Transverse colon (tissue), 4 donors: ENCODE measurements at regions not wholly inside any gene's neighbourhood (a gene's known extent, or its start where the extent isn't known, plus 50 kb on each side); places are given as distances from the start of the nearest gene placed in this dataset.

Source experiments
- DNase-seq: peaks from one replicate; pipeline ENCODE4 v3.0.0-alpha.2; 2019
- H3K27ac ChIP-seq, 4 donors: fragments of 200-600 bp; sonication (generic); 2 replicates each; pipeline ENCODE4 v1.5.1; 2016 to 2018; ENCODE audit warnings: inconsistent platforms in 4 of 4
- H3K27me3 ChIP-seq: fragments of 200-600 bp; sonication (generic); 2 replicates; pipeline ENCODE4 v1.5.1; 2017; ENCODE audit warnings: inconsistent platforms
- H3K36me3 ChIP-seq, 4 donors: fragments of 200-600 bp; sonication (generic); 2 replicates each; pipeline ENCODE4 v1.5.1; 2017 to 2019; ENCODE audit warnings: inconsistent platforms in 4 of 4
- H3K4me1 ChIP-seq, 4 donors: fragments of 200-600 bp; sonication (generic); 2 replicates each; pipeline ENCODE4 v1.5.1; 2017 to 2020; ENCODE audit warnings: inconsistent platforms in 4 of 4
- H3K4me3 ChIP-seq, 4 donors: fragments of 200-600 bp; sonication (generic); 1 replicate in 1 of 4; 2 replicates in 3 of 4; pipeline versions ENCODE4 v1.5.1 to v1.6.1; 2017 to 2019; ENCODE audit warnings: inconsistent platforms in 4 of 4
- H3K9me3 ChIP-seq, 2 donors: fragments of 200-600 bp; sonication (generic); 2 replicates each; pipeline ENCODE4 v1.5.1; 2017 to 2019; ENCODE audit warnings: inconsistent platforms in 2 of 2
- CTCF ChIP-seq, 5 experiments: fragments of 200-600 bp in 3 of 5; fragments of 450-650 bp in 2 of 5; sonication (generic) in 3 of 5; IDR thresholded peaks; 1 replicate in 2 of 5; 2 replicates in 3 of 5; pipeline ENCODE4 v1.5.1; 2016 to 2017; ENCODE audit warnings: antibody characterized with exemption in 5 of 5, inconsistent platforms in 3 of 5, mild to moderate bottlenecking in 2 of 5, moderate library complexity in 1 of 5
- EP300 ChIP-seq: sonication (generic); formaldehyde crosslinking; IDR thresholded peaks from one replicate; pipeline ENCODE4 v1.6.1; 2017; ENCODE audit warnings: antibody characterized with exemption, low read depth
- POLR2A ChIP-seq: fragments of 450-650 bp; IDR thresholded peaks from one replicate; pipeline ENCODE4 v1.6.1; 2016; ENCODE audit warnings: antibody characterized with exemption, mild to moderate bottlenecking, moderate library complexity
- POLR2AphosphoS5 ChIP-seq, 3 donors: sonication (generic); formaldehyde crosslinking; IDR thresholded peaks; one replicate each; pipeline ENCODE4 v1.6.1; 2016; ENCODE audit warnings: antibody characterized with exemption in 3 of 3
- WGBS, 2 donors: methylation state at CpG; one replicate each; pipeline ENCODE4 v1.1.5; 2018; ENCODE audit warnings: low coverage in 1 of 2; 5-methylcytosine and 5-hydroxymethylcytosine counted together
- in situ Hi-C, 4 donors: fragments of 200-750 bp; cut with MboI; loops; one replicate each; pipeline versions ENCODE4 v1.15.0 to v1.15.1; 2017; ENCODE audit warnings: low sequenced_read_pairs in 3 of 4, low pct_ligation_motif_present in 1 of 4, low pct_unique_long_range_greater_than_20kb in 1 of 4
- intact Hi-C: fragments of 100-400 bp; cut with DNase I; formaldehyde crosslinking; loops from one replicate; pipeline ENCODE4 v1.15.1; 2023; ENCODE audit warnings: low total_unique reads

GRCh38 chr1:102184477-102184876 is 187.8 kb upstream of the OLFM3 start:
- Histone ChIP-seq H3K9me3 (no peaks in the 10 kb centered on the region), H3K4me3 (no peak overlapping the region), H3K27ac (no peak overlapping the region), H3K36me3 (no peaks in the 10 kb centered on the region), H3K27me3 (no peaks in the 10 kb centered on the region), H3K4me1 (no peaks in the 10 kb centered on the region)
- no peak for TF ChIP-seq POLR2AphosphoS5 (IDR thresholded peaks at IDR 0.05)
- no peak for TF ChIP-seq EP300
- TF ChIP-seq CTCF (IDR thresholded peaks at IDR 0.05): no peak
- no peak for TF ChIP-seq POLR2A
- in situ Hi-C loops: loop anchor here in 2 of 4 donors (10.0 to 25.0 kb wide), 2 partner anchors 190 to 197 kb away; partner anchors contain the start of gene OLFM3 (in 2 of the 2)
- intact Hi-C loops: no loop called here
- DNase-seq: no peak

- DNase-seq: no peak
- H3K27ac ChIP-seq: no peak overlapping the region
- WGBS, 2 donors: 64 to 65% methylated on average over 2 of the region's 2 CpGs
- H3K27me3 ChIP-seq: no peaks in the 10 kb centered on the region
- intact Hi-C loops (no loop called here), in situ Hi-C loops (loop anchor here in 2 of 4 donors (10.0 to 25.0 kb wide), 2 partner anchors 189 to 196 kb away; partner anchors contain the start of gene OLFM3 (in 2 of the 2))
- no peak overlapping the region for H3K4me3 ChIP-seq
- no peaks in the 10 kb centered on the region for H3K36me3 ChIP-seq
- TF ChIP-seq EP300 (no peak), POLR2A (no peak), CTCF (IDR thresholded peaks at IDR 0.05) (no peak), POLR2AphosphoS5 (IDR thresholded peaks at IDR 0.05) (no peak)
- no peaks in the 10 kb centered on the region for H3K9me3 ChIP-seq
- no peaks in the 10 kb centered on the region for H3K4me1 ChIP-seq
Observed at GRCh38 chr1:102183711-102184110, 187.0 kb upstream of the OLFM3 start.

GRCh38 chr1:102182603-102183260 is 186.0 kb upstream of the OLFM3 start:
- H3K4me3 ChIP-seq: no peak overlapping the region
- 80 to 83% methylated on average over 5 of the region's 5 CpGs for WGBS, 2 donors
- TF ChIP-seq POLR2A (no peak), EP300 (no peak), POLR2AphosphoS5 (IDR thresholded peaks at IDR 0.05) (no peak), CTCF (IDR thresholded peaks at IDR 0.05) (no peak)
- in situ Hi-C loops (loop anchor here in 2 of 4 donors (10.0 to 25.0 kb wide), 2 partner anchors 188 to 195 kb away; partner anchors contain the start of gene OLFM3 (in 2 of the 2)), intact Hi-C loops (no loop called here)
- H3K9me3 ChIP-seq: no peaks in the 10 kb centered on the region
- no peak for DNase-seq
- H3K36me3 ChIP-seq: no peaks in the 10 kb centered on the region
- H3K4me1 ChIP-seq: no peaks in the 10 kb centered on the region
- H3K27ac ChIP-seq: no peak overlapping the region
- no peaks in the 10 kb centered on the region for H3K27me3 ChIP-seq

GRCh38 chr1:102181341-102181740 is 184.6 kb upstream of the OLFM3 start:
- DNase-seq: no peak
- in situ Hi-C loops: loop anchor here in 2 of 4 donors (10.0 to 25.0 kb wide), 2 partner anchors 187 to 194 kb away; partner anchors contain the start of gene OLFM3 (in 2 of the 2)
- 76 to 89% methylated on average over 2 of the region's 2 CpGs for WGBS, 2 donors

More at GRCh38 chr1:102181341-102181740, 184.6 kb upstream of the OLFM3 start:
- Histone ChIP-seq H3K27me3 (no peaks in the 10 kb centered on the region), H3K27ac (no peak overlapping the region), H3K36me3 (no peaks in the 10 kb centered on the region), H3K9me3 (no peaks in the 10 kb centered on the region), H3K4me1 (no peaks in the 10 kb centered on the region), H3K4me3 (no peak overlapping the region)
- TF ChIP-seq POLR2A (no peak), EP300 (no peak), POLR2AphosphoS5 (IDR thresholded peaks at IDR 0.05) (no peak), CTCF (IDR thresholded peaks at IDR 0.05) (no peak)
- intact Hi-C loops: no loop called here
